ENCODE measurements at regions not wholly inside any gene's neighbourhood (a gene's known extent, or its start where the extent isn't known, plus 50 kb on each side); places are given as distances from the start of the nearest gene placed in this dataset.

DNA sequence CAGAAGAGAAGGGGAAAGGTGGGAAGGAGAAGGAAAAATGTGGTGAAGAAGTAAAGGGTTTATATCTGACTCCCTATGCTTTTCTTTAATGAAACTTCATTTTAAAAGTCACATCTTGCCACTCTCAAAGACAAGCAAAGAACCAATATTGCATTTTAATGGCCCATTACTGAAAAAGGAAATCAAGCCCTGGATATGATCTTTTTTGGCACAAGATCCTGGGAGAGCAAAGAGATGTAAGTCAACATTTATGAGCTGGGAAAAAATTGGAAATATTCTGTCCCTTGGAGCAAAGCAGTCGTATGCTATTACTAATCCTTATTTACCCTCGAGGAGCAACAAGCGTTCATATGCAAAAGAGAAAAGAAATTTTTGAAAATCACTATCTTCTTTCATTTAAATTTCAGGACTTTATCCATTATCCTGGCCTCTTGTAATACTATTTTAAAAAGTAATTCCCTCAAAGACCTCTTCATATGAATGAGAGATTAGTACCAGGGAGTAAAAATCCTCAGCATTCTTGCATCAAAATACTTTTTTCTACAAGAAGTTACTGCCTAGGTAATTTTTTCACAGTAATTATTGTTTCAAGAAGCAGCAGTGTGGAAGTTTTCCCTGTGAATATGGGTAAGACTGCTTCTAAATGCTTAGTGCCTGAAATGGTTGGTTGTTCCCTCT is 435.3 kb upstream of the PDZRN3 start (continued):
- TF ChIP-seq ZNF396 (CRISPR knock-in tag; IDR thresholded peaks at IDR 0.05; ENCODE audit: borderline replicate concordance), result no peak
- no peak for TF ChIP-seq TEAD1 (CRISPR knock-in tag; IDR thresholded peaks at IDR 0.05)
- no peak for TF ChIP-seq USF1 (CRISPR knock-in tag; IDR thresholded peaks at IDR 0.05)
- TF ChIP-seq ETV6 (CRISPR knock-in tag; IDR thresholded peaks at IDR 0.05), result no peak

GRCh38 chr3:74059301-74059922 is 434.7 kb upstream of the PDZRN3 start:
- Mint-ChIP-seq H3K27ac (no peak overlapping the region), H3K4me3 (no peak overlapping the region), H3K9me3 (no peaks in the 10 kb centered on the region), H3K27me3 (ENCODE audit: low read depth) (no peaks in the 10 kb centered on the region), H3K36me3 (no peaks in the 10 kb centered on the region), H3K4me1 (peaks cover 52% of the 10 kb centered on the region)
- TF ChIP-seq STAT6 (CRISPR knock-in tag; conservative IDR thresholded peaks at IDR 0.05; ENCODE audit: low read depth) (no peak), FOXP4 (CRISPR knock-in tag; IDR thresholded peaks at IDR 0.05) (no peak)
- ChIA-PET CTCF (interaction anchor here (0.8 kb wide), 1 partner anchor 208 kb away, joined by 3 read pairs; no protein-coding TSS in a partner anchor), POLR2A (no interaction called here)
- no peak for DNase-seq (ENCODE audit: low spot score)
- ATAC-seq, result no peak

DNA sequence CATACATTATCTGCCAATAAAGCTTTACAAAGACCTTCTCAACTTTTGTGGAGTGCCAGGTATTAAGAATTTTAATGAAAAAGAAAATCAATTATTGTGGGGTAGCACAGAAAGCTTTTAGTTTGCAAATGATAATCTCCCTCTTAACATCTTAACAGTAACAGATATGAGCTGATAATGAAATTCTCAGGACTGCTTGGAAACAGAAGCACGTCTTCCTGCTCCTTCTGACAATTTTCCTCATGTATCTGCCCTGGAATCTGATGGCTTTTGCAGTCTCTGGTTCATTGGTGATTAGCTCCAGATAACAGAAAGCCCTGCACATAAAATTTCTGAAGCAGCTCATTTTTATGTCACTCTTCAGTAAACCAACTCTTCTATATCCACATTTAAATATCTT is 432.4 kb upstream of the PDZRN3 start:
- POLR2A ChIA-PET, result no interaction called here
- DNase-seq (ENCODE audit: low spot score), result no peak
- no peaks in the 10 kb centered on the region for H3K27me3 Mint-ChIP-seq (ENCODE audit: low read depth)
- TF ChIP-seq, protein P1, sequence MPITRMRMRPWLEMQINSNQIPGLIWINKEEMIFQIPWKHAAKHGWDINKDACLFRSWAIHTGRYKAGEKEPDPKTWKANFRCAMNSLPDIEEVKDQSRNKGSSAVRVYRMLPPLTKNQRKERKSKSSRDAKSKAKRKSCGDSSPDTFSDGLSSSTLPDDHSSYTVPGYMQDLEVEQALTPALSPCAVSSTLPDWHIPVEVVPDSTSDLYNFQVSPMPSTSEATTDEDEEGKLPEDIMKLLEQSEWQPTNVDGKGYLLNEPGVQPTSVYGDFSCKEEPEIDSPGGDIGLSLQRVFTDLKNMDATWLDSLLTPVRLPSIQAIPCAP (CRISPR knock-in tag; IDR thresholded peaks at IDR 0.05), result no peak
- TF ChIP-seq ZNF425 (CRISPR knock-in tag; conservative IDR thresholded peaks at IDR 0.05) (no peak), ERG (CRISPR knock-in tag; IDR thresholded peaks at IDR 0.05) (no peak), MLX (CRISPR knock-in tag; IDR thresholded peaks at IDR 0.05) (no peak), JUN (CRISPR knock-in tag; IDR thresholded peaks at IDR 0.05) (no peak), CDX4 (CRISPR knock-in tag; IDR thresholded peaks at IDR 0.05; ENCODE audit: borderline replicate concordance) (no peak), ZSCAN18 (CRISPR knock-in tag; IDR thresholded peaks at IDR 0.05) (no peak), NFE2L1 (CRISPR knock-in tag; IDR thresholded peaks at IDR 0.05) (no peak)
- TF ChIP-seq, protein P2, sequence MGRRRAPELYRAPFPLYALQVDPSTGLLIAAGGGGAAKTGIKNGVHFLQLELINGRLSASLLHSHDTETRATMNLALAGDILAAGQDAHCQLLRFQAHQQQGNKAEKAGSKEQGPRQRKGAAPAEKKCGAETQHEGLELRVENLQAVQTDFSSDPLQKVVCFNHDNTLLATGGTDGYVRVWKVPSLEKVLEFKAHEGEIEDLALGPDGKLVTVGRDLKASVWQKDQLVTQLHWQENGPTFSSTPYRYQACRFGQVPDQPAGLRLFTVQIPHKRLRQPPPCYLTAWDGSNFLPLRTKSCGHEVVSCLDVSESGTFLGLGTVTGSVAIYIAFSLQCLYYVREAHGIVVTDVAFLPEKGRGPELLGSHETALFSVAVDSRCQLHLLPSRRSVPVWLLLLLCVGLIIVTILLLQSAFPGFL (CRISPR knock-in tag; IDR thresholded peaks at IDR 0.05; ENCODE audit: borderline replicate concordance), result no peak
- no peaks in the 10 kb centered on the region for H3K36me3 Mint-ChIP-seq
- CTCF ChIA-PET, result interaction anchor here (1.5 kb wide), 1 partner anchor 10 kb away, joined by 4 read pairs; no protein-coding TSS in a partner anchor
- no peak for ATAC-seq
- no peak overlapping the region for H3K4me3 Mint-ChIP-seq
- H3K4me1 Mint-ChIP-seq, result peaks cover 43% of the 10 kb centered on the region
- no peak overlapping the region for H3K27ac Mint-ChIP-seq
- H3K9me3 Mint-ChIP-seq, result no peaks in the 10 kb centered on the region
